Right renal cortex interstitium (tissue), 3 donors: ENCODE measurements at regions not wholly inside any gene's neighbourhood (a gene's known extent, or its start where the extent isn't known, plus 50 kb on each side); places are given as distances from the start of the nearest gene placed in this dataset.

Source experiments
- DNase-seq, 3 donors: peaks; one replicate each; pipeline ENCODE4 v3.0.0-alpha.2; 2013; ENCODE audit warnings: low read depth in 3 of 3, low spot score in 2 of 3

GRCh38 chr20:48070991-48071652 is 285.8 kb upstream of the SULF2 start:
- no peak for DNase-seq

GRCh38 chr20:48069596-48069995 is 284.3 kb upstream of the SULF2 start:
- no peak for DNase-seq

- no peak for DNase-seq
Observed at GRCh38 chr20:48066851-48067250, 281.6 kb upstream of the SULF2 start.

GRCh38 chr20:48066246-48066645 is 281.0 kb upstream of the SULF2 start:
- no peak for DNase-seq

GRCh38 chr20:48065833-48066232 is 280.6 kb upstream of the SULF2 start:
- no peak for DNase-seq

- DNase-seq, result no peak
Observed at GRCh38 chr20:48064929-48065328, 279.6 kb upstream of the SULF2 start.

- no peak for DNase-seq
Observed at GRCh38 chr20:48060841-48061720, 275.8 kb upstream of the SULF2 start.

- DNase-seq, result no peak
Observed at GRCh38 chr20:48058611-48059559, 273.6 kb upstream of the SULF2 start.

GRCh38 chr20:48057739-48058138 is 272.5 kb upstream of the SULF2 start:
- DNase-seq, result no peak

GRCh38 chr20:48057251-48057650 is 272.0 kb upstream of the SULF2 start:
- DNase-seq, result no peak

GRCh38 chr20:48056218-48056617 is 270.9 kb upstream of the SULF2 start:
- no peak for DNase-seq

GRCh38 chr20:48054051-48054450 is 268.8 kb upstream of the SULF2 start:
- DNase-seq, result no peak

GRCh38 chr20:48052475-48052835 is 267.2 kb upstream of the SULF2 start:
- DNase-seq, result no peak

- no peak for DNase-seq
Observed at GRCh38 chr20:48051794-48052474, 266.7 kb upstream of the SULF2 start.

GRCh38 chr20:48049641-48050040 is 264.4 kb upstream of the SULF2 start:
- no peak for DNase-seq

- DNase-seq, result no peak
Observed at GRCh38 chr20:48049171-48049570, 263.9 kb upstream of the SULF2 start.

- DNase-seq, result no peak
Observed at GRCh38 chr20:48047447-48047846, 262.2 kb upstream of the SULF2 start.

GRCh38 chr20:48042628-48043027 is 257.3 kb upstream of the SULF2 start:
- DNase-seq, result no peak

- no peak for DNase-seq
Observed at GRCh38 chr20:48041078-48041780, 255.9 kb upstream of the SULF2 start.

- no peak for DNase-seq
Observed at GRCh38 chr20:48040491-48040890, 255.2 kb upstream of the SULF2 start.
